ENCODE measurements at regions not wholly inside any gene's neighbourhood (a gene's known extent, or its start where the extent isn't known, plus 50 kb on each side); places are given as distances from the start of the nearest gene placed in this dataset.

DNA sequence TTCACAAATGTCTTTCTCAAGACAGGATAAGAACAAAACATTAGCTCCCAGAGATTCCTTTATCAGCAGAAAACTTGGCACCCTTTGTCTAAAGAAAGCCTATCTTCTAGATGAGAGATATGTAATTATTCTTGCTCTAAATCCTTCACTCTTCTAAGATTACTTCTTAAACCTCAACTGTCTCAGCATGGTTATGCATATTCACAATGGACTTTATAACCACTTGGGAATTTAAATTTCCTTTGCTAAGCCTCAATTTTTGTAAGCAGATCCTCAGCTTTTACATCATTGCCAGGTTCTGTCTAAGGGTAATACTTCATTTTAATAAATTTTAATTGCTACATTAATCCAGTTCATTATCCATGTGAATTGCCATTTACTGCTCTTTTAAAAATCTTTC is 433.6 kb upstream of the DDI1 start:
- TF ChIP-seq EZH2 (IDR thresholded peaks at IDR 0.05; ENCODE audit: low read depth), result no peak
- TF ChIP-seq, protein P1, sequence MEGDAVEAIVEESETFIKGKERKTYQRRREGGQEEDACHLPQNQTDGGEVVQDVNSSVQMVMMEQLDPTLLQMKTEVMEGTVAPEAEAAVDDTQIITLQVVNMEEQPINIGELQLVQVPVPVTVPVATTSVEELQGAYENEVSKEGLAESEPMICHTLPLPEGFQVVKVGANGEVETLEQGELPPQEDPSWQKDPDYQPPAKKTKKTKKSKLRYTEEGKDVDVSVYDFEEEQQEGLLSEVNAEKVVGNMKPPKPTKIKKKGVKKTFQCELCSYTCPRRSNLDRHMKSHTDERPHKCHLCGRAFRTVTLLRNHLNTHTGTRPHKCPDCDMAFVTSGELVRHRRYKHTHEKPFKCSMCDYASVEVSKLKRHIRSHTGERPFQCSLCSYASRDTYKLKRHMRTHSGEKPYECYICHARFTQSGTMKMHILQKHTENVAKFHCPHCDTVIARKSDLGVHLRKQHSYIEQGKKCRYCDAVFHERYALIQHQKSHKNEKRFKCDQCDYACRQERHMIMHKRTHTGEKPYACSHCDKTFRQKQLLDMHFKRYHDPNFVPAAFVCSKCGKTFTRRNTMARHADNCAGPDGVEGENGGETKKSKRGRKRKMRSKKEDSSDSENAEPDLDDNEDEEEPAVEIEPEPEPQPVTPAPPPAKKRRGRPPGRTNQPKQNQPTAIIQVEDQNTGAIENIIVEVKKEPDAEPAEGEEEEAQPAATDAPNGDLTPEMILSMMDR (conservative IDR thresholded peaks at IDR 0.05), result no peak

All from PC-9 (cell line).